ENCODE measurements at regions not wholly inside any gene's neighbourhood (a gene's known extent, or its start where the extent isn't known, plus 50 kb on each side); places are given as distances from the start of the nearest gene placed in this dataset.

GRCh38 chr10:29114141-29114540 is 174.7 kb upstream of the LYZL1 start:
- intact Hi-C loops (cut with micrococcal nuclease; ENCODE audit: unreplicated experiment) (no loop called here), in situ Hi-C loops (cut with HindIII; ENCODE audit: low pct_unique_long_range_greater_than_20kb, low sequenced_read_pairs) (no loop called here)
- ChIA-PET CTCF (no interaction called here), POLR2A (no interaction called here)
- H3K36me3 ChIP-seq (ENCODE audit: control insufficient read depth, insufficient read depth, low read length), result no peaks in the 10 kb centered on the region
- BruUV-seq (replicated peaks), result no TSS peak
- no peak for TF ChIP-seq SIN3A (IDR thresholded peaks at IDR 0.05; ENCODE audit: borderline replicate concordance, insufficient read depth, low read depth, low read length)
- no peak for TF ChIP-seq TCF7L2 (IDR thresholded peaks at IDR 0.05; ENCODE audit: low read depth, low read length)
- TF ChIP-seq REST (IDR thresholded peaks at IDR 0.05; ENCODE audit: insufficient read depth in 1 of 2, low read depth in 2 of 2, low read length in 1 of 2), result no peak
- TF ChIP-seq CTCF (IDR thresholded peaks at IDR 0.05), result no peak
- TF ChIP-seq POLR2AphosphoS5 (IDR thresholded peaks at IDR 0.05; ENCODE audit: low read depth, low read length), result no peak
- no peak for DNase-seq (ENCODE audit: low read depth, low spot score)
- no peaks in the 10 kb centered on the region for H3K4me1 ChIP-seq (ENCODE audit: control insufficient read depth, insufficient read depth, low read length)
- ATAC-seq, result no peak
- H3K4me3 ChIP-seq (ENCODE audit: low read depth in 2 of 2, low read length in 2 of 2), result no peak overlapping the region
- peaks cover 3% of the 10 kb centered on the region; the same call in 1 of the 2 replicates for H3K9me3 ChIP-seq (ENCODE audit: control insufficient read depth, insufficient read depth, low read depth, low read length)
- H3K27ac ChIP-seq (ENCODE audit: low read length), result no peak overlapping the region
- H3K27me3 ChIP-seq (ENCODE audit: control insufficient read depth, insufficient read depth, low read length), result no peaks in the 10 kb centered on the region

- Histone ChIP-seq H3K9me3 (ENCODE audit: control insufficient read depth, insufficient read depth, low read depth, low read length) (peaks cover 3% of the 10 kb centered on the region; the same call in 1 of the 2 replicates), H3K4me3 (ENCODE audit: low read depth in 2 of 2, low read length in 2 of 2) (no peak overlapping the region), H3K36me3 (ENCODE audit: control insufficient read depth, insufficient read depth, low read length) (no peaks in the 10 kb centered on the region), H3K27ac (ENCODE audit: low read length) (no peak overlapping the region), H3K27me3 (ENCODE audit: control insufficient read depth, insufficient read depth, low read length) (no peaks in the 10 kb centered on the region), H3K4me1 (ENCODE audit: control insufficient read depth, insufficient read depth, low read length) (no peaks in the 10 kb centered on the region)
- ATAC-seq (no peak), DNase-seq (ENCODE audit: low read depth, low spot score) (no peak)
- TF ChIP-seq POLR2AphosphoS5 (IDR thresholded peaks at IDR 0.05; ENCODE audit: low read depth, low read length), result no peak
- no peak for TF ChIP-seq CTCF (IDR thresholded peaks at IDR 0.05)
- TF ChIP-seq TCF7L2 (IDR thresholded peaks at IDR 0.05; ENCODE audit: low read depth, low read length), result no peak
- TF ChIP-seq SIN3A (IDR thresholded peaks at IDR 0.05; ENCODE audit: borderline replicate concordance, insufficient read depth, low read depth, low read length), result no peak
- TF ChIP-seq REST (IDR thresholded peaks at IDR 0.05; ENCODE audit: insufficient read depth in 1 of 2, low read depth in 2 of 2, low read length in 1 of 2), result no peak
- intact Hi-C loops (cut with micrococcal nuclease; ENCODE audit: unreplicated experiment), result no loop called here
- no TSS peak for BruUV-seq (replicated peaks)
- ChIA-PET CTCF (no interaction called here), POLR2A (no interaction called here)
- in situ Hi-C loops (cut with HindIII; ENCODE audit: low pct_unique_long_range_greater_than_20kb, low sequenced_read_pairs), result no loop called here
Observed at GRCh38 chr10:29117781-29118180, 171.1 kb upstream of the LYZL1 start.

Data from Panc1 (cell line).